ENCODE measurements at regions not wholly inside any gene's neighbourhood (a gene's known extent, or its start where the extent isn't known, plus 50 kb on each side); places are given as distances from the start of the nearest gene placed in this dataset.

GRCh38 chr5:75002271-75002670 is 50.1 kb downstream of the GCNT4 start:
- no peak for DNase-seq (ENCODE audit: low read depth in 1 of 2, low spot score in 1 of 2)
- in situ Hi-C loops (cut with HindIII; ENCODE audit: low pct_unique_long_range_greater_than_20kb, low sequenced_read_pairs) = no loop called here
- no peak for TF ChIP-seq JUND (IDR thresholded peaks at IDR 0.05; ENCODE audit: low read depth)

- in situ Hi-C loops (cut with HindIII; ENCODE audit: low pct_unique_long_range_greater_than_20kb, low sequenced_read_pairs) = no loop called here
- no peak for DNase-seq (ENCODE audit: low read depth in 1 of 2, low spot score in 1 of 2)
Observed at GRCh38 chr5:74995926-74996325, 56.4 kb downstream of the GCNT4 start.

DNA sequence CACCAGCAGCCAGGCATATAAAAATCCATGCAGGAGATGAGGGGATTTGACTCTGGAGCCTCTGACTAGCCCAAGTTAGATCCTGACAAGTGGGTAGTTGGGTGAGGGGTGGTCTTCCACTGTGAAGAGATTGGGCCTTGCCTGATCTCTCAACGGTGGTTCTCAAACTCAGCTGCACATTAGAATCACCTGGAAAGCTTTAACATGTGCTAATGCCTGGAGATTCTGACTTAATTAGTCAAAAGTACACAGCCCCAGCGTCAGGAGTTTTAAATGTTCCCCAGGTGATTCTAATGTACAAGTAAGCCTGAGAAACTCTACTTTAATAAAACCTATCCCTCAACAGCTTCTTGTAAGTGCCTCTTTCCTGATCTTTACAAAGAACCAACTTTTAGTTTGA is 57.5 kb downstream of the GCNT4 start:
- TF ChIP-seq JUND (IDR thresholded peaks at IDR 0.05; ENCODE audit: low read depth) = no peak
- in situ Hi-C loops (cut with HindIII; ENCODE audit: low pct_unique_long_range_greater_than_20kb, low sequenced_read_pairs) = no loop called here
- DNase-seq (ENCODE audit: low read depth in 1 of 2, low spot score in 1 of 2) = no peak

More at GRCh38 chr5:74995926-74996325, 56.4 kb downstream of the GCNT4 start:
- TF ChIP-seq JUND (IDR thresholded peaks at IDR 0.05; ENCODE audit: low read depth) = no peak

DNA sequence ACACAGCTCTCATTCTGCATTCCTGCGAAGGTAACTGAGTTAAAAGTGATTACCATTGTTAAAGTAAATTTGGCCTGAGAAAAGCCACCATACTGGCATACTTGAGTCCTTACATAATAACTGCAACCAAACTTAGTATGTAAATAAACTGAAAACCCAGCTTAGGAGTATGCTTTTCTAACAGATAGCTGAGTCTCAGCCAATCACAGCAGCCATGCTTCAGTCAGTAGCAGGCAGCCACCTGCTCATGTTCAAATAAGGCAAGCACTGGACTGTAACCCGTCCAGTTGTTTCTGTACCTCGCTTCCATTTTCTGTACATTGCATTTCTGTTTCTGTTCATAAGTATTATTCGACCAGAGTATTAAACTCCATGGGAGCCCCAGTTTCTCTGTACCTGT is 58.6 kb downstream of the GCNT4 start:
- DNase-seq (ENCODE audit: low read depth in 1 of 2, low spot score in 1 of 2) = peak in 1 of 2 experiments; percentile 41
- in situ Hi-C loops (cut with HindIII; ENCODE audit: low pct_unique_long_range_greater_than_20kb, low sequenced_read_pairs) = no loop called here
- no peak for TF ChIP-seq JUND (IDR thresholded peaks at IDR 0.05; ENCODE audit: low read depth)

DNA sequence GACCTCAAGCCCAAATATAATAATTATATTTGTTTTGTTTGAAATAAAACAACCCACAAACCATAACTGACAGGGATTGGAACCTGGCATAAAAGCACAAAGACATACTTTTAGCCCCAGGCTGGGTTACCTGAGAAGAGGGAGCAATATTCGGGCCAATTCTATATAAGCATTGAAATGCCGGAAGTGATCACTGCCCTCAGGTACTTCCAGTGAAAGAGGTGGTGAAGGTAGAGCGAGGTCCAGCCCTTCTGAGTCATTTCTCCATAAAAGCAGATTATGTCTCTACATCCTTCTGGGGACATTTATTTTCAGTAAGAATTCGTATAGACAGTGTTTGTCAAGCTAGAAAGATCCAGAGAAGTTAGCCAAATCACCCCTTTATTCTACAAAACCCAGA is 59.6 kb downstream of the GCNT4 start:
- no peak for TF ChIP-seq JUND (IDR thresholded peaks at IDR 0.05; ENCODE audit: low read depth)
- in situ Hi-C loops (cut with HindIII; ENCODE audit: low pct_unique_long_range_greater_than_20kb, low sequenced_read_pairs) = no loop called here
- DNase-seq (ENCODE audit: low read depth in 1 of 2, low spot score in 1 of 2) = no peak

- DNase-seq (ENCODE audit: low read depth in 1 of 2, low spot score in 1 of 2) = no peak
- TF ChIP-seq JUND (IDR thresholded peaks at IDR 0.05; ENCODE audit: low read depth) = no peak
- in situ Hi-C loops (cut with HindIII; ENCODE audit: low pct_unique_long_range_greater_than_20kb, low sequenced_read_pairs) = no loop called here
Observed at GRCh38 chr5:74991522-74991921, 60.8 kb downstream of the GCNT4 start.

- TF ChIP-seq JUND (IDR thresholded peaks at IDR 0.05; ENCODE audit: low read depth) = no peak
- no peak for DNase-seq (ENCODE audit: low read depth in 1 of 2, low spot score in 1 of 2)
- in situ Hi-C loops (cut with HindIII; ENCODE audit: low pct_unique_long_range_greater_than_20kb, low sequenced_read_pairs) = no loop called here
Observed at GRCh38 chr5:74990194-74990593, 62.2 kb downstream of the GCNT4 start.

DNA sequence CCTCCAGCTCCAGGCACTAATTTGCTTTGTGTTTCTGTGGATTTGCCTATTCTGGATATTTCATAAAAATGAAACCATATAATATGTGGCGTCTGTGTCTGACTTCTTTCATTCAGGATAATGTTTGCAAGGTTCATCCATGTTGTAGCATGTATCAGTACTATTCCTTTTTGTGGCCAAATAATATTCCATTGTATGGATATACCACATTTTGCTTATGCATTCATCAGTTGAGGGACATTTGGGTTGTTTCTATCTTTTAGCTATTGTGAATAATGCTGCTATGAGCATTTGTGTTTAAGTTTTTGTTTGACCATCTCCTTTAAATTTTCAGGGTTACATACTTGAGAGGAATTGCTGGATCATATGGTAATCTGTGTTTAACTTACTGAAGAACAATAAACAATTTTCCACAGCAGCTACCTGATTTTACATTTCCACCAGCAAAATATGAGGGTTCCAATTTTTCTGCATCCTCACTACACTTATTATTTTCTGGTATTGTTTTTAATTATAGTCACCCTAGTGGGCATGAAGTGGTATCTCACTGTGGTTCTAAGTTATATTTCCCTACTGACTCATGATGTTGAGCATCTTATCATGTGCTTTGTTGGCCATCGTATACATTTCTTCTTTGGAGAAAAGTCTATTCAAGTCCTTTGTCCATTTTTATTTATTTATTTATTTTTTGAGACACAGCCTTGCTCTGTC is 63.9 kb downstream of the GCNT4 start:
- in situ Hi-C loops (cut with HindIII; ENCODE audit: low pct_unique_long_range_greater_than_20kb, low sequenced_read_pairs) = no loop called here
- DNase-seq (ENCODE audit: low read depth in 1 of 2, low spot score in 1 of 2) = no peak
- no peak for TF ChIP-seq JUND (IDR thresholded peaks at IDR 0.05; ENCODE audit: low read depth)

DNA sequence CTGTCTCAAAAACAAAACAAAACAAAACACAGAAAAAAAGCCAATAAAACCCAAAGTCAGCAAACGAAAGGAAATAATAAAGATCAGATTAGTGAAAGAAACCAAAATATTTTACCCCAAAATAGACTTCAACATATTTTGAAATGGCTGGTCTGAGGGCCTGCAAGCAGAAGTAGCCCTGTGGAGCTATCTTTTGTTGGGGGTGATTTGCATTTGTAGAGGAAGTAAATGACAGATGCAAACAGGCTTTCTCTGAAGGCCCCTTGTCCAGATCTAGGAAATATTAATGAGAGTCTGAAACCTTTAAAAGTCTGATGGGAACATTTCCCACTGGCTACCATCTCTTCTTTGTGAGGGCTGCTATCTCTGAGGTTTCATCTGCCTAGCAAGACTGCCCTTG is 74.0 kb downstream of the GCNT4 start:
- no peak for DNase-seq (ENCODE audit: low read depth in 1 of 2, low spot score in 1 of 2)
- TF ChIP-seq JUND (IDR thresholded peaks at IDR 0.05; ENCODE audit: low read depth) = no peak
- in situ Hi-C loops (cut with HindIII; ENCODE audit: low pct_unique_long_range_greater_than_20kb, low sequenced_read_pairs) = no loop called here

DNA sequence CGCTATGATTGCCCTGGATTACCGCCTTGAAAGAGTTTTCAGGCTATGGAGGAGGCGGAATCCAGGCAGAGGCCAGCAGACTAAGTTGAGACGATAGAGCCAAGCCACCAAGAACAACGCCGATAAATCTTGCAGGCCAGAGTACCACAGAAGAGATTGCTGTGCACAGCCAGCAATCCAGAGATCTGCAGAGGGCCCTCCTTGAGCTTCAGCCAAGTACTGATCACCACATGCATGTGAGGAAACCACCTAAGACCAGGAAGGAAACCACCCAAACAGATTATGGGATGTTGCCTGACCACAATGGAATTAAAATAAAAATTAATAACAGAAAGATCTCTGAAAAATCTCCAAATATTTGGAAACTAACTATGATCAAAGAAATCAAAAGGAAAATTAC is 74.9 kb downstream of the GCNT4 start:
- DNase-seq (ENCODE audit: low read depth in 1 of 2, low spot score in 1 of 2) = no peak
- in situ Hi-C loops (cut with HindIII; ENCODE audit: low pct_unique_long_range_greater_than_20kb, low sequenced_read_pairs) = no loop called here
- no peak for TF ChIP-seq JUND (IDR thresholded peaks at IDR 0.05; ENCODE audit: low read depth)

GRCh38 chr5:74976651-74977050 is 75.7 kb downstream of the GCNT4 start:
- in situ Hi-C loops (cut with HindIII; ENCODE audit: low pct_unique_long_range_greater_than_20kb, low sequenced_read_pairs) = no loop called here
- no peak for DNase-seq (ENCODE audit: low read depth in 1 of 2, low spot score in 1 of 2)
- no peak for TF ChIP-seq JUND (IDR thresholded peaks at IDR 0.05; ENCODE audit: low read depth)

GRCh38 chr5:74975582-74975981 is 76.8 kb downstream of the GCNT4 start:
- in situ Hi-C loops (cut with HindIII; ENCODE audit: low pct_unique_long_range_greater_than_20kb, low sequenced_read_pairs) = no loop called here
- no peak for TF ChIP-seq JUND (IDR thresholded peaks at IDR 0.05; ENCODE audit: low read depth)
- DNase-seq (ENCODE audit: low read depth in 1 of 2, low spot score in 1 of 2) = no peak

GRCh38 chr5:74974451-74975091 is 77.8 kb downstream of the GCNT4 start:
- no peak for DNase-seq (ENCODE audit: low read depth in 1 of 2, low spot score in 1 of 2)
- no peak for TF ChIP-seq JUND (IDR thresholded peaks at IDR 0.05; ENCODE audit: low read depth)
- in situ Hi-C loops (cut with HindIII; ENCODE audit: low pct_unique_long_range_greater_than_20kb, low sequenced_read_pairs) = no loop called here

- no peak for TF ChIP-seq JUND (IDR thresholded peaks at IDR 0.05; ENCODE audit: low read depth)
- no peak for DNase-seq (ENCODE audit: low read depth in 1 of 2, low spot score in 1 of 2)
- in situ Hi-C loops (cut with HindIII; ENCODE audit: low pct_unique_long_range_greater_than_20kb, low sequenced_read_pairs) = no loop called here
Observed at GRCh38 chr5:74973694-74974093, 78.7 kb downstream of the GCNT4 start.

All from T47D (cell line).